HS-5 (cell line): ENCODE measurements at regions not wholly inside any gene's neighbourhood (a gene's known extent, or its start where the extent isn't known, plus 50 kb on each side); places are given as distances from the start of the nearest gene placed in this dataset.
A peak's percentile ranks its signal among the peaks of the same experiment; 100 is the strongest.
"Not testable (repeated sequence)": the region's sequence is repeated elsewhere in the genome, so short reads cannot be mapped to it uniquely, and the experiment has no call there.

ENCODE experiments used
- DNase-seq: peaks from one replicate; pipeline ENCODE4 v3.0.0-alpha.2; 2012; ENCODE audit warnings: low read depth

DNA sequence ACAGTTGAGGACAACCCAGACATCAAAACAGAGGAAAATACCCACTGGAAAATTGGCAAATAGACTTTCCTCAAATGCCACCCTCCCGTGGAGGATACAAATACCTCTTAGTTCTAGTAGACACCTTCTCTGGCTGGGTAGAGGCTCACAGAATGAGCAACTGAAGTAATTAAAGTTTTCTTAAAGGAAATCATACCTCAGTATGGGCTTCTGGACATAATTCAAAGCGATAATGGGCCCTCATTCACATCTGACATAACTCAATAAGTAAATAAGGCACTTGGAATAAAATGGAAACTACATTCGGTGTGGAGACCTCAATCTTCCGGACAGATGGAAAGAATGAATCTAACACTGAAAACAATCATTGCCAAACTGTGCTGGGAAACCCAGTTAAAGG lies 115.2 kb upstream of the PLCL2 start:
- DNase-seq: no peak

GRCh38 chr3:16770021-16770420 lies 114.7 kb upstream of the PLCL2 start:
- no peak for DNase-seq

DNA sequence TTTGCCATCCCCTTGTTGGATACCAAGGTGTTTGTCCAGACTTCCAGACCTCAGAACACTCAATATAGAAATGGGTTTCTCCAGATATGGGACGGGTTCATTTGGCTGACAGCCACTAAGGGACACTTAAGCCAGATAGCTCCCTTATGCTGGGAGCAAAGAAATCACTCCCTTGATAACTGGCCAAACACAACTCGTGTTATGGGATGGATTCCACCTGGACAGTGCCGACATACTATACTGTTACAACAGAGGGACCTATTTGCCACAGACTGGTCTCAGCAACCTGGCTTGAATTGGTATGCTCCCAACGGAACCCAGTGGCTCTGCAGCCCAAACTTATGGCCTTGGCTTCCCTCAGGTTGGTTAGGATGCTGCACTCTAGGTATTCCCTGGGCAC lies 114.0 kb upstream of the PLCL2 start:
- no peak for DNase-seq

GRCh38 chr3:16773594-16773993 lies 111.2 kb upstream of the PLCL2 start:
- DNase-seq: not testable (repeated sequence)

- not testable (repeated sequence) for DNase-seq
These were observed 110.2 kb upstream of the PLCL2 start for GRCh38 chr3:16774536-16774935.

- no peak for DNase-seq
These were observed 99.8 kb upstream of the PLCL2 start for GRCh38 chr3:16784973-16785372.

GRCh38 chr3:16785465-16785864 lies 99.3 kb upstream of the PLCL2 start:
- DNase-seq: no peak

GRCh38 chr3:16788440-16789056 lies 96.2 kb upstream of the PLCL2 start:
- DNase-seq: no peak

DNA sequence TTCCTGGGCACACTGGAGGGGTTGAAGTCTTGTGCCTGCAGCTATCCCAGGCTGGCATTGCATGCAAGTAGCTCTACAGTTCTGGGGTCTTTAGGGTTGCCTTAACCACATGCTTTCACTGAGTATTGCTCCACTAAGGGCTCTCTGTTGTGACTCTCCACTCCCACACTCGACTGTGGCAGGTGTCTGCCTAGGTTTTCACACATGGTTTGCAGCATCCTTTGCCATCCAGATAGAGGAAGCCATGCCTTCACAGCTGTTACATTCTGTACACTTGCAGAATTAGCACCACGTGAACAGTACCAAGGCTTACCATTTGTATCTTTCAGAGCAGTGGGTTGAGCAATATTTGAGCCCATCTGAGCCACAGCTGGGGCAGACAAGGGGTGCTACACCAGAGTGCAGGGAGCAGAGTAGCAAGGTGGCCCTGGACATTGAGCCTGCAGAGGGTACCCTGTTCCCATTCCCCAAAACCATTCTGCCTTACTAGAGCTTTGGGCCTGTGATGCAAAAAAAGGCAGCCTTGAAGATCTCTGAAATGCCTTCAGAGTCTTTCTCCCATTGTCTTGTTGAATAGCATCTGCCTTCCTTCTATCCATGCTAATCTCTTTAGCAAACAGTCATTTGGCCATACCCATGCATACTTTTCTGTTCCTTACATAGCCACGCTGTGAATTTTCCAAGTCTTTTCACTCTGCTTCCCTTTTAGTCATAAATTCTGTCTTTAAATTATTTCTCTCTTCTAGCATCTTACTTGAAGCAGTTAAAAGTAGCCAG lies 95.2 kb upstream of the PLCL2 start:
- DNase-seq: no peak

DNA sequence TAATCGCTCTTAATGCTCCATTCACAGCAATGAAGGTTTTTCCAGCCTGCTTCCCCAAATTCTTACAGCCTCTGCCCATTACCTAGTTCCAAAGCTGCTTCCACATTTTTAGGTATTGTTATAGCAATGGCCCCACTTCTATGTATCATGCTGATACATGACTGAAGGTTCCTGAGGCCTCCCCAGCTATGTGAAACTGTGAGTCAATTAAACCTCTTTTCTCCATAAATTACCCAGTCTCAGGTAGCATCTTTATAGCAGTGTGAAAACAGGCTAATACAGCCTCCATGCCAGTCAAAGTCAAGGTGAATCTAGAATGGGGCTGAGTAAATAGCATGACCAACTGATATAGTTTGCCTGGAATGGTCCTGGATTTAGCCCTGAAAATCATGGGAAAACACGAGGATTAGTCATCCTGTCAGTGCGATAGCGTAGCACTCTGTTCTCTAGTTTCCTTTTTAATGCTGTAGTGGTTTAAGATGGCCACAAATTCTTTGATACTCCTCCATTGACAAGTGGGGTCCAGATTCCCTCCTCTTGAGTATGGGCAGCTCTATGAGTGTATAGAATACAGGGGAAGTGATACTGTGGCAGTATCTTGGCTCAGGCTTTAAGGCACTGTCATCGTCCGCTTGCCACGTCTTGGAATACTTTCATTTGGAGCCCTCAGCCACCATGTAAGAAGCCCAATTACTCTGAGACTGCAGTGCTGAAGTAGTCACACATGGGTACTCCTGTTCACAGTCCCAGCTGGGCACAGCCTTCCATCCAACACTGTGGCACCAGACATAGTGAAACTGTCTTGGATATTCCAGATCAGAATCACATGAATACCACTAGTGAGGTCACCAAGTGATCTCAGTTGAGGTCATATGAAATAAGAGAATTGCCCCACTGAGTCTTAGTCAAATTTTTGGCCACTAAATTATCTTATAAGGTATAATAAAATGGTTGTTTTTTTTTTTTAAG lies 94.0 kb upstream of the PLCL2 start:
- DNase-seq: no peak

DNA sequence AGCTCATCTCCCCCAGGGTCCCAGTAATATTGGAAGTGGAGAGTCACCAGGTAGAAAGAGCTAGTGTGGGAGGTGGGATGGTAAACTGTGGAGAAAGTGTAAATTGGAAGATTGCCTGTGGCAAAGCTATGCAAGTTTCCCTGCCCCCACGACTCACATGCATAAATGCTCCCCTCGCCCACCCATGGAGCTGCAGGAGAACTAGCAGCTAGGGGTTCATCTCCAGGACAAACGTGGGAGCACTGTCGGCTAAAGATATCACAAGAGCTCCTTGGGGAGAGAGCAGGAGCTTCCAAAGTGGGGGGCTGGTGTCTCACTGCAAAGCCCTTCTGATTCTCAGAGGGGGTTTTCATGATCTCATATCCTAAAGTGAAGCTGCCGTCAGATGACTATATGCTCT lies 91.4 kb upstream of the PLCL2 start:
- no peak for DNase-seq

DNA sequence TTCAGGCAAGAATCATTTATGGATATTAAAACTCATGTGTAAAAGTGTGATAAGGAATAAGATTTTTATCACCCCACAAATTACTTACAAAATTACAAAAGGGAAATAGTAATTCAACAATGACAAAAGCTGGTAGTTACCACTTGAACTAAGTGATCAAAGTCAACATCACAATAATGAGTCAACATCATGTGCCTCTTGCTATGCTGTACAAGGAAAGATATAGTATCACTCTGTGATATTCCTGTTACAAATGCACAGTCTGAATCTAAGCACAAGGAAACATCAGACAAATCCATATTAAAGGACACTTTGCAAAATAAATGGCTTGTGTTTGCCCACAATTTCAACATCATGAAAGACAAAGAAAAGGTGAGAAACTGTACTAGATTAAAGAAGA lies 90.5 kb upstream of the PLCL2 start:
- no peak for DNase-seq

GRCh38 chr3:16795581-16795980 lies 89.2 kb upstream of the PLCL2 start:
- DNase-seq: no peak

DNA sequence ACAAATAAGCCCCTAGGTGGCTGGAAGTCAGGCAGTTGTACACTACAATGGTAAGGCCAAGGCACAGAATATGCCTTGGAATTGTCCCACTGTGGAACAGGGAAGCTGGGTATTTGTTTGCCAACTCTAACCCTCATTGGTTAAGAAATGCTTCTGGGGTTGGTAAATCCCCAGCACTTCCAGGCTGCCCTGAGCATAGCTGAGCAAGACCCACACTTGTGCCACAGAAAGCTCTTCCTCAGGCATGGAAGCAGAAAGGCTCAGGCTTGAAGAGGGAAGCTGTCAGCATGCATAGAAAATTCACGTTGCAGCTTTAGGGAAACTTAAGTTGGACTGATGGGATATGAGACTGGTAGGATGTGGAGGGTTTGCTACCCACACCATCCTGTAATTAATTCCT lies 86.9 kb upstream of the PLCL2 start:
- no peak for DNase-seq

DNA sequence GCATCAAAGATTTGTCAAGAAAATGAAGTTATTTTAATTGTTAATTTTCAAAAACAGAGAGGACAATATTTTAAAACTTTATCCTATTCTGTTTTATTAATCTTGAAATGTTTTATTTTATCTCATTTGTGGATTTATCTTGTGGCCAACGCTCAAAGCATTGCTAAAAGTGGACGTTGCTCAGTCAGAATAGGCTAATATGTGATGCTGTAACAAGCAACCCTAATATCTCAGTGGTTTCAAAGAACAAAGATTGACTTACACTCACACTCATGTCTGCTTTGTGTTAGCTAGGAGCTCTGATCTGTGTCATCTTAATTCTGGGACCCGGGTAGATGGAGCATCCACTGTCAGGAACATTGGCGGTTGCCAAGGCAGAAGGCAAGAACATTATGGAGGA lies 86.0 kb upstream of the PLCL2 start:
- no peak for DNase-seq

GRCh38 chr3:16800361-16800760 lies 84.4 kb upstream of the PLCL2 start:
- DNase-seq: no peak

DNA sequence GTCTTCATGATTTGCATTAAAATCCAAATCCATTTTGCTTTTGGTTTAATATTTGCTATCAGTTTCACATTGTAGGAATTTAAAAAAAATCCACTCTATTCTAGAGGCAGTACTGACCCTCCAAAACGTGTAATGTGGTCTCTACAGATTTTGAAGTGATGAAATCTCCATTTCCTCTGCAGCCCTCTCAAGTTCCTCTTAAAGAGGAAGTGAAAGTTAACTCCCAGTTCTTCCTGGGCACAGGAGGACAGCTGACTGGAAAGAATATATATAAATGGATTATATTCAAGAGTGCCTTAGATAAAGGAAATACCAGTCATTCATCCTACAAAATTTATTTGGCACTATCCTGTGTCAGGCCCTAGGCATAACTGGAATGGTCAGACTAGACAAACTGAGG lies 83.5 kb upstream of the PLCL2 start:
- DNase-seq: no peak

GRCh38 chr3:16801698-16802097 lies 83.1 kb upstream of the PLCL2 start:
- DNase-seq: no peak

- no peak for DNase-seq
These were observed 82.4 kb upstream of the PLCL2 start for GRCh38 chr3:16802389-16802788.

GRCh38 chr3:16803019-16803418 lies 81.7 kb upstream of the PLCL2 start:
- no peak for DNase-seq

DNA sequence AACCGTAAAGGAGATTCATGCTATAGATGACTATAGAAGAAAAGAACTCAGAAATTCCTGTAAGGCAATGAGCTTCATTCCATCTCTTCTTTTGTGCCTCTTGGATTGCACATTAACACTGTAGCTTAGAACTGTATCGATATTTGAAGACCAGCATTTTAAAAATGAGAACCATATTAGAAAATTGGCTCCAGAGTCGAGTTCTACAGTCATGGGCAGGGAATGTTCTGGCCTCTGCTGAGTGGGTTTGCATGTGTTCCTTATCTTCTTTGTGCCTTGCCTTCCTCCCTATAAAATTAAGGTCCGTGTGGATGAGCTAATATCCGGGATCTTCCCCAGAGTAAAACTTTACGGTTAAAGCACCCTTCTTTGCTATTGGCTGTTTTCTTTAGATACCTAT lies 77.4 kb upstream of the PLCL2 start:
- peak; percentile 35 for DNase-seq

GRCh38 chr3:16808393-16809107 lies 76.2 kb upstream of the PLCL2 start:
- no peak for DNase-seq
